GM23338 (cell line): ENCODE measurements at regions not wholly inside any gene's neighbourhood (a gene's known extent, or its start where the extent isn't known, plus 50 kb on each side); places are given as distances from the start of the nearest gene placed in this dataset.
"Not testable (repeated sequence)": the region's sequence is repeated elsewhere in the genome, so short reads cannot be mapped to it uniquely, and the experiment has no call there.

Experiments
- ATAC-seq: fragments of 200-7000 bp; cut with Tn5 transposase; 3 replicates; pipeline ENCODE4 v1.9.1; 2020
- DNase-seq: peaks from one replicate; pipeline ENCODE4 v3.0.0-alpha.2; 2015; ENCODE audit warnings: low spot score
- H2AFZ ChIP-seq: fragments of 200-600 bp; sonication (generic); 2 replicates; pipeline ENCODE4 v1.8.0; 2016; ENCODE audit warnings: antibody characterized with exemption, mild to moderate bottlenecking, moderate library complexity
- H3F3A ChIP-seq: fragments of 200-600 bp; sonication (generic); replicated peaks from 2 replicates; pipeline ENCODE4 v1.8.0; 2017; ENCODE audit warnings: antibody characterized with exemption, mixed run types, low read depth
- H3K27ac ChIP-seq: fragments of 200-600 bp; sonication (generic); 2 replicates; pipeline ENCODE4 v1.6.1; 2016; ENCODE audit warnings: low read depth
- H3K27me3 ChIP-seq: fragments of 200-600 bp; sonication (generic); 2 replicates; pipeline ENCODE4 v1.8.0; 2016; ENCODE audit warnings: mild to moderate bottlenecking, mixed run types, moderate library complexity; ENCODE audit not compliant: insufficient read depth
- H3K36me3 ChIP-seq: fragments of 200-600 bp; sonication (generic); 2 replicates; pipeline ENCODE4 v1.8.0; 2016; ENCODE audit warnings: mild to moderate bottlenecking; ENCODE audit not compliant: insufficient read depth
- H3K4me1 ChIP-seq: fragments of 200-600 bp; sonication (generic); 2 replicates; pipeline ENCODE4 v1.8.0; 2016; ENCODE audit warnings: mild to moderate bottlenecking, moderate library complexity; ENCODE audit not compliant: insufficient read depth
- H3K4me2 ChIP-seq: fragments of 200-600 bp; sonication (generic); 2 replicates; pipeline ENCODE4 v1.7.1; 2017; ENCODE audit warnings: mixed run types
- H3K4me3 ChIP-seq: fragments of 200-600 bp; sonication (generic); 2 replicates; pipeline ENCODE4 v1.6.1; 2016; ENCODE audit warnings: mixed run types
- H3K79me2 ChIP-seq: fragments of 200-600 bp; sonication (generic); replicated peaks from 2 replicates; pipeline ENCODE4 v1.8.0; 2017; ENCODE audit warnings: mild to moderate bottlenecking; ENCODE audit not compliant: insufficient read depth
- H3K9me2 ChIP-seq: fragments of 200-600 bp; sonication (generic); 2 replicates; pipeline ENCODE4 v1.8.0; 2017; ENCODE audit not compliant: insufficient read depth
- H4K20me1 ChIP-seq: fragments of 200-600 bp; sonication (generic); replicated peaks from 2 replicates; pipeline ENCODE4 v1.8.0; 2017; ENCODE audit warnings: mild to moderate bottlenecking; ENCODE audit not compliant: insufficient read depth
- H3K27ac Mint-ChIP-seq: 2 replicates; pipeline ENCODE4 v1.8.0; 2020; ENCODE audit warnings: inconsistent platforms, mild to moderate bottlenecking, moderate library complexity, mixed read lengths
- H3K27me3 Mint-ChIP-seq: 3 replicates; pipeline ENCODE4 v1.8.0; 2022; ENCODE audit warnings: low read depth, mild to moderate bottlenecking, moderate library complexity, mixed read lengths, inconsistent platforms; ENCODE audit not compliant: insufficient read depth, poor library complexity
- H3K36me3 Mint-ChIP-seq: 3 replicates; pipeline ENCODE4 v1.8.0; 2021; ENCODE audit warnings: low read depth, mild to moderate bottlenecking, inconsistent platforms, moderate library complexity, mixed read lengths
- H3K4me1 Mint-ChIP-seq: 3 replicates; pipeline ENCODE4 v1.8.0; 2020; ENCODE audit warnings: mild to moderate bottlenecking, inconsistent platforms, mixed read lengths
- H3K4me3 Mint-ChIP-seq: 3 replicates; pipeline ENCODE4 v1.8.0; 2021; ENCODE audit warnings: moderate library complexity, mild to moderate bottlenecking, inconsistent platforms, mixed read lengths
- H3K9me3 Mint-ChIP-seq: 3 replicates; pipeline ENCODE4 v1.8.0; 2020; ENCODE audit warnings: moderate library complexity, mild to moderate bottlenecking, inconsistent platforms, mixed read lengths
- CREB1 ChIP-seq: fragments of 250-450 bp; sonication (Bioruptor Pico); IDR thresholded peaks from 2 replicates; pipeline ENCODE4 v1.5.0; 2020; ENCODE audit warnings: low read depth, mild to moderate bottlenecking, moderate library complexity
- CTCF ChIP-seq, 2 experiments: fragments of 200-600 bp in 1 of 2; sonication (generic) in 1 of 2; conservative IDR thresholded peaks; 2 replicates each; pipeline versions ENCODE4 v1.5.1 to v1.6.1; 2016 to 2017; ENCODE audit warnings: antibody characterized with exemption in 2 of 2, low read depth in 2 of 2, mild to moderate bottlenecking in 2 of 2, moderate library complexity in 1 of 2
- ETS1 ChIP-seq: IDR thresholded peaks from 2 replicates; pipeline ENCODE4 v1.6.1; 2016; ENCODE audit warnings: antibody characterized with exemption
- EZH2phosphoT487 ChIP-seq: fragments of 200-600 bp; sonication (generic); IDR thresholded peaks from one replicate; pipeline ENCODE4 v1.8.1; 2018; ENCODE audit warnings: antibody characterized with exemption; ENCODE audit not compliant: unreplicated experiment
- NANOG ChIP-seq: IDR thresholded peaks from 2 replicates; pipeline ENCODE4 v1.6.1; 2016; ENCODE audit warnings: antibody characterized with exemption, borderline replicate concordance
- REST ChIP-seq: IDR thresholded peaks from one replicate; pipeline ENCODE4 v1.6.1; 2018; ENCODE audit warnings: antibody characterized with exemption; ENCODE audit not compliant: unreplicated experiment
- ZNF114 ChIP-seq: fragments of 250-450 bp; sonication (Bioruptor Pico); IDR thresholded peaks from 2 replicates; pipeline ENCODE4 v1.5.0; 2020; ENCODE audit warnings: mild to moderate bottlenecking, moderate library complexity
- ZNF331 ChIP-seq: fragments of 250-450 bp; sonication (Bioruptor Pico); IDR thresholded peaks from 2 replicates; pipeline ENCODE4 v1.5.0; 2020; ENCODE audit warnings: low read depth, mild to moderate bottlenecking, moderate library complexity

GRCh38 chr7:101728128-101728527 lies 89.3 kb upstream of the CUX1 start:
- Histone ChIP-seq H3K36me3 (no peaks in the 10 kb centered on the region), H3K4me1 (peaks cover 8% of the 10 kb centered on the region; the same call in 1 of the 2 replicates), H3K4me2 (no peak overlapping the region), H3K4me3 (no peak overlapping the region), H3K27me3 (no peaks in the 10 kb centered on the region), H3F3A (no peaks in the 10 kb centered on the region), H4K20me1 (no peaks in the 10 kb centered on the region), H3K9me2 (no peaks in the 10 kb centered on the region), H3K27ac (no peak overlapping the region), H3K79me2 (no peaks in the 10 kb centered on the region), H2AFZ (no peak overlapping the region)
- H3K9me3 Mint-ChIP-seq: peaks cover 10% of the 10 kb centered on the region; the same call in 1 of the 3 replicates
- no peak for ATAC-seq
- no peaks in the 10 kb centered on the region for H3K36me3 Mint-ChIP-seq
- TF ChIP-seq ETS1: no peak
- no peak for TF ChIP-seq CREB1 (CRISPR knock-in tag)
- no peak for TF ChIP-seq ZNF114
- no peak for TF ChIP-seq CTCF (conservative IDR thresholded peaks at IDR 0.05; ENCODE audit: low read depth in 2 of 2)
- peaks cover 16% of the 10 kb centered on the region for H3K27me3 Mint-ChIP-seq
- DNase-seq: no peak
- H3K4me1 Mint-ChIP-seq: peaks cover 8% of the 10 kb centered on the region
- no peak overlapping the region for H3K4me3 Mint-ChIP-seq
- no peak overlapping the region for H3K27ac Mint-ChIP-seq

DNA sequence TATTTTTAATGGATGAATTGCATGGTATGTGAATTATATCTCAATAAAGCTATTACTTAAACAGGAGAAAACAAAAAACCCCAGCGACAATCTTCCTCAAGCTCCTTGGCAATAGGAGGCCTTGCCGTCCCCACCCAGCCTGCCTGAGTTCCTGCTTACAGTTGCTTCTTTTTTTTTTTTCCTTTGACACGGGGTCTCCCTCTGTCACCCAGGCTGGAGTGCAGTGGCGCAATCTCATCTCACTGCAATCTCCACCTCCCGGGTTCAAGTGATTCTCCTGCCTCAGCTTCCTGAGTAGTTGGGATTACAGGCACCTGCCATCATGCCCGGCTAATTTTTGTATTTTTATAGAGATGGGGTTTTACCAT lies 88.6 kb upstream of the CUX1 start:
- H3K27ac ChIP-seq, H3K27ac Mint-ChIP-seq: not testable (repeated sequence)
- H3K4me1 Mint-ChIP-seq: peaks cover 13% of the 10 kb centered on the region

DNA sequence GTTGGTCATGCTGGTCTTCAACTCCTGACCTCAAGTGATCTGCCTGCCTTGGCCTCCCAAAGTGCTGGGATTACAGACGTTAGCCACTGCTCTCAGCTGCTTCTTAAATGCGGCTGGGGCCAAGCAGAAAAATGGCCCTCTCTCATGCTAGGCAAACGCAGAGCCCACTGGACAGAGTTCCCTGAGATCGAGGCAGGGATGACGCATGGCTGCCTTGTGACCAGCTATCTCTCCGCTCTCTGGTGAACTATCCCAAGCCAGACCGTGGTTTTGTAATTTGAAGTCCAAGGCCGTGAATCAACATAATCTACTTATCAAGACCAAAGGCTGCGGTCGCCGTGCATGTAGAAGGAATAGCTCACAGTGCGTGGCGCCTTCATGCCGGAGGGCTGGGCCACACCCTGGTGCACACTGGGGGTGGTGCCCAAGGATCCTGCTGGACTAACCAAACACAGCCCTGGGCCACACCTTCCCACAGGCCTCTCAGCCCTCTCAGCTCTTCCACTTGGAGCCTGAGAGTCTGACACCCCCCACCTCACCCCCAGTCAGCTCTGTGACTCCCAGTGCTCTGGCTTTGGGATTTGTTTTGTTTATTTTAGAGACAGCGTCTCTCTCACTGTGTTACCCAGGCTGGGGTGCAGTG lies 88.1 kb upstream of the CUX1 start:
- no peak overlapping the region for H3K4me2 ChIP-seq
- no peak for TF ChIP-seq CREB1 (CRISPR knock-in tag)
- TF ChIP-seq EZH2phosphoT487: no peak
- TF ChIP-seq ZNF331: no peak
- no peak for TF ChIP-seq CTCF (conservative IDR thresholded peaks at IDR 0.05; ENCODE audit: low read depth in 2 of 2)
- TF ChIP-seq REST: no peak
- TF ChIP-seq NANOG: no peak

More for the DNA sequence above, 88.6 kb upstream of the CUX1 start:
- not testable (repeated sequence) for ATAC-seq, H3K9me2 ChIP-seq, H3K79me2 ChIP-seq, H3K4me2 ChIP-seq, H3K4me3 Mint-ChIP-seq, H3F3A ChIP-seq, H3K36me3 ChIP-seq, DNase-seq, H4K20me1 ChIP-seq, H3K36me3 Mint-ChIP-seq, H3K9me3 Mint-ChIP-seq, H3K4me3 ChIP-seq, H3K4me1 ChIP-seq, H3K27me3 ChIP-seq, H2AFZ ChIP-seq
- H3K27me3 Mint-ChIP-seq: peaks cover 18% of the 10 kb centered on the region

More for the DNA sequence above, 88.1 kb upstream of the CUX1 start:
- Histone ChIP-seq H3K4me3 (no peak overlapping the region), H3K9me2 (no peaks in the 10 kb centered on the region), H4K20me1 (no peaks in the 10 kb centered on the region), H3K4me1 (peaks cover 12% of the 10 kb centered on the region; the same call in 1 of the 2 replicates), H2AFZ (no peak overlapping the region), H3K27ac (no peak overlapping the region), H3K27me3 (no peaks in the 10 kb centered on the region), H3K79me2 (no peaks in the 10 kb centered on the region), H3K36me3 (no peaks in the 10 kb centered on the region), H3F3A (peaks cover 4% of the 10 kb centered on the region; the same call in 1 of the 2 replicates)
- Mint-ChIP-seq H3K9me3 (0 out of 3 replicates have a peak, but pooled peaks cover 3% of the 10 kb centered on the region), H3K36me3 (no peaks in the 10 kb centered on the region), H3K27ac (no peak overlapping the region), H3K27me3 (peaks cover 18% of the 10 kb centered on the region), H3K4me1 (peaks cover 17% of the 10 kb centered on the region), H3K4me3 (no peak overlapping the region)
- no peak for ATAC-seq
- no peak for DNase-seq
